SKM-1 (cell line): ENCODE measurements at regions not wholly inside any gene's neighbourhood (a gene's known extent, or its start where the extent isn't known, plus 50 kb on each side); places are given as distances from the start of the nearest gene placed in this dataset.
"Not testable (repeated sequence)": the region's sequence is repeated elsewhere in the genome, so short reads cannot be mapped to it uniquely, and the experiment has no call there.

Source experiments
- DNase-seq: peaks from one replicate; lab custom pipeline; 2025; ENCODE audit not compliant: unreplicated experiment; lab: John Stamatoyannopoulos, UW

GRCh38 chr17:77083531-77083930, 57.2 kb upstream of the SEC14L1 start:
- DNase-seq = no peak

DNA sequence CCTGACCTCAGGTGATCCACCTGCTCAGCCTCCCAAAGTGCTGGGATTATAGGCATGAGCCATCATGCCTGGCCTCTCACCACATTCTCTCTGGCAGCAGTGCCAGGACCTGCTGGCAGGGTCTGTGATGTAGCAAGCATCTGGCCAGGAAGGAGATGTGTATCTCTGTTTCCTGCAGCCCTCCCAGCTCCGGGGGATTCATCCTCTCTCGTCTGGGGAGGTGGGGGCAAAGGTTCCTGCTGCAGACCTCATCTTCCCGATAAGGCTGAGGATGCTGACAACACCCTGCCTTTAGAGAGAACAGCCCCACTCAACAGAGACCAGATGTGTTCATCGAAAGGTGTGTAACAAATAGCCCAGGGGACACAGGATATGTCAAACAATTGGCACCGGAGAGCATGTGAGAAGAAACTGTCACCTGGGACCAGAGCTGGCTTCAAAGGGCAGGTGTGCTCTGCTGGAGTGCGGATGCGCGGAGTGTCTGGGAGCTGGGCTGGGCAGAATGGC, 54.8 kb upstream of the SEC14L1 start:
- no peak for DNase-seq

DNA sequence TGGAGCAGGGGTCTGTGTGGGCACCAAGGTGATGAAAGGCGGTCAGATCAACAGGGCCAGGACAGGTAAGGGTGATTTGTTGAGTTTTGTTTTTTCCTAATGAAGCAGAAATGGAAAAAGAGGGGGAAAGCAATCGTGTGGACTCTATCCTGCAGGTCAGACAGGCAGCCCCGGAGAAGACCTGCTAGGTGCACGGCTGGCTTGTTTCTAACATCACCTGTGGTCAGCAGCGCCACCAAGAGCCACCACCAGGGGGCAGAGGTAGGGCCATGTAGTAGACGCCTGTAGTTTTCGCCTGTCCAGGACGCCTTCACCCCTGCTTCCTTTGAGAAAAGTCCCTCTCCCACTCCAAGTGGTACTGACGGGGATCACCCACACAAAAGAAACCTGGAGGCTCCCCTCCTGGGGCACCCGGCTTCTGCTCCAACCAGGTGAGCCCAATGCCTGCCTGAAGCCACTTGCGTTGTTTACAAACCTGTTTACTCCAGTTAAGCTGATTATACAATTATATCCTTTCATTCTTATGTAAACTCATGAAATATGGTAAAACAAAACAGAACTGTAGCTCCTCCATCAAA, 54.2 kb upstream of the SEC14L1 start:
- peak; percentile 50 for DNase-seq

DNA sequence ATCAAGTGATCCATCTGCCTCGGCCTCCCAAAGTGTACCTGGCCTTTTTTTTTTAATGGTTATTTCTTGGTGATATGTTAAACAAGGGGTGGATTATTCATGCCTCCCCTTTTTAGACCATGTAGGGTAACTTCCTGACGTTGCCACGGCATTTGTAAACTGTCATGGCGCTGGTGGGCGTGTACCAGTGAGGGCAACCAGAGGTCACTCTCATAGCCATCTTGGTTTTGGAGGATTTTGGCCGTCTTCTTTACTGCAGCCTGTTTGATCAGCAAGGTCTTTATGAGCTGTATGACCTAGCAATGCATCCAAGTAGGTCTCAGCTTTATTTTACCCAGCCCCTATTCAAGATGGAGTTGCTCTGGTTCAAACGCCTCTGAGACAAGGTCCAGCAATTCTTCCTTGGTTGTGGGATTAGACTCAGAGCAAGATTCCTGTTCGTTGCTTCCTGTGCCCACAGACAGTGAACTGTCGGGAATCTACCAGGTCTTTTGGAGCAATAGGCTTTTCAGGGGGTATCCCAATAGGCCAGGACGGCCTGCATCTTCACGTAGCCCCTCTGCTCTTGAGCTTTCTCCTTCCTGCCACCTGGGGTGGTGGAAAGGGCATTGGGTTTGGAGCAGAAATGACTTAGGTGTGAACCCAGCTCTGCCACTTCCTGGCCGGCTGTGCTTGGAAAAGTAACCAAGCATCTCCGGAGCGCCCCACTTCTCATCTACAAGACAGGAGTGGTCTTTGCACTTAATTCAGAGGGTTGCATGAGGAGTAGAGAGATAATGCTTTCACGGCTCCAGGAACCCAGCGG, 52.9 kb upstream of the SEC14L1 start:
- no peak for DNase-seq

- DNase-seq = peak; percentile 97
These were observed 52.2 kb upstream of the SEC14L1 start for GRCh38 chr17:77088455-77089123.

- no peak for DNase-seq
These were observed 51.7 kb upstream of the SEC14L1 start for GRCh38 chr17:77089124-77089490.

DNA sequence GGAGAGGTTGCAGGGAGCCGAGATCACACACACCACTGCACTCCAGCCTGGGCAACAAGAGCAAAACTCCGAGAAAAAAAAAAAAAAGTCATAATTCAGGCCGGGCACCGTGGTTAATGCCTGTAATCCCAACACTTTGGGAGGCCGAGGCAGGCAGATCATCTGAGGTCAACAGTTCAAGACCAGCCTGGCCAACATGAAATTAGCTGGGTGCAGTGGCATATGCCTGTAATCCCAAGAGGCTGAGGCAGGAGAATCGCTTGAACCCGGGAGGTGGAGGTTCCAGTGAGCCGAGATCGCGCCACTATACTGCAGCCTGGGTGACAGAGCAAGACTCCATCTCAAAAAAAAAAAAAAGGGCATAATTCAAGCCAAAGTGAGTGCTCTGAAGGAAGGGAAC, 50.8 kb upstream of the SEC14L1 start:
- DNase-seq = not testable (repeated sequence)

DNA sequence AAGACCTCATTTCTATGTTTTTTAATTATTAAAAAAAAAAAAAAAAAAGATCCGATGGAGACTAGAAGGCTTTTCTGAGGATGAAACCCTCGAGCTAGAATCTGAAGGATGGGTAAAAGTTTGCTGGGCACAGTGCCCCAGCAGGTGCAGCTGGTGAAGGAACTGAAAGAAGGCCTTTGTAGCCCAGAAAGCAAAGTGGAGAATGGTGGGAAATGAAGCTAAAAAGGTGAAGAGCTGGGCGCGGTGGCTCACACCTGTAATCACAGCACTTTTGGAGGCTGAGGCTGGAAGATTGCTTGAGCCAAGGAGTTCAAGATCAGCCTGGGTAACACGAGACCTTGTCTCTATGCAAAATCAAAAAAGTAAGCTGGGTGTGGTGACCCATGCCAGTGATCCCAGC, 50.3 kb upstream of the SEC14L1 start:
- no peak for DNase-seq
